ENCODE measurements at regions not wholly inside any gene's neighbourhood (a gene's known extent, or its start where the extent isn't known, plus 50 kb on each side); places are given as distances from the start of the nearest gene placed in this dataset.
A peak's percentile ranks its signal among the peaks of the same experiment; 100 is the strongest.

DNA sequence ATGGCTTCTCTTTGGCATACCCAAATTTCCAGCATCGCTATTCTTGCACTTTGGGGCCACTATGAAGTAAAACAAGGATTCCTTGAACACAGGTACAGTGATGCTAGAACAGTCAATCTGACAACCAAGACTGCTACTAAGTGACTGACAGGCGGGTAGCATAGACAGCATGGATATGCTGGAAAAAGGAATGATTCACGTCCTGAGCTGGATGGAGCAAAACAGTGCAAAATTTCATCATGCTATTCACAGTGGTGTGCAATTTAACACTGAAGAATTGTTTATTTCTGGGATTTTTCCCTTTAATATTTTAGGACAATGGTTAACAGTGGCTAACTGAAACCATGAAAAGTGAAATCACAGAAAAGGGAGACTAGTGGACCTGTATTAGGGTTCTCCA is 1511.2 kb upstream of the ZEB2 start:
- no peak for DNase-seq

DNA sequence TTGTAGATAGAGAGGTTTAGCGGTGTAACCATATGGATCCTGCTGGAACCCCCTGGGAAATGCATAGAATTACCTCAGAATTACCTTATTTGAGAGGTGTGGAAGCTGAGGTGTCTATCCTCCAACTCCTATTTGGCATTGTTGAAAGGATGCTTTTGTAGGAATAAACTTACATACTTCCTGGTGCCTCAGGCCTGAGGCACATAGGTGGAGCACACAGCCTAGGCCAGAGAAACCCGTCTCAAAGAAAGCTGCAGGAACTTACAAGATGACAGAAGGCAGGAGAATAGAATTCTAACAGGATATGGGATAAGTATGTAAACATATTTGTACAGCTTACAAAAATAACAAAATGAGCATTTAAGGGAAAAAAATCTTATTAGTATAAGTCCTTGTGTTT is 1507.2 kb upstream of the ZEB2 start:
- no peak for DNase-seq

DNA sequence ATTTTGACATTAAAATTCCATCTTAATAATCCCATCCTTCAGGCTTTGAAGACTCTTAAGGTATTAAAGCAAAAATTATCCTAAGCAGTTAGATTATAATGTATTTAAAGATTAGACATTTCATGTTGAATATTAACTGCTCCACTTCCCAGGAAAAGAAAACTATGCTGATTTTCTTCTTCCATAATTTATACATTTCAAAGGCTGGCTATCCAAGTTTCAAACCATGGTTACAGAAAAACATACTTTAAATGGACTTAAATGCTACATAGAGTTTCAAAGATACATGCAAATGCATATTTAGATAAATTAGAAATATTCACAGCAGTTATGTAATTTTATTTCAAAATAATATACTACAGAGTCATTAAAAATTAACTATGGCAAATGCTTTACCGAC is 1505.6 kb upstream of the ZEB2 start:
- DNase-seq, result no peak

DNA sequence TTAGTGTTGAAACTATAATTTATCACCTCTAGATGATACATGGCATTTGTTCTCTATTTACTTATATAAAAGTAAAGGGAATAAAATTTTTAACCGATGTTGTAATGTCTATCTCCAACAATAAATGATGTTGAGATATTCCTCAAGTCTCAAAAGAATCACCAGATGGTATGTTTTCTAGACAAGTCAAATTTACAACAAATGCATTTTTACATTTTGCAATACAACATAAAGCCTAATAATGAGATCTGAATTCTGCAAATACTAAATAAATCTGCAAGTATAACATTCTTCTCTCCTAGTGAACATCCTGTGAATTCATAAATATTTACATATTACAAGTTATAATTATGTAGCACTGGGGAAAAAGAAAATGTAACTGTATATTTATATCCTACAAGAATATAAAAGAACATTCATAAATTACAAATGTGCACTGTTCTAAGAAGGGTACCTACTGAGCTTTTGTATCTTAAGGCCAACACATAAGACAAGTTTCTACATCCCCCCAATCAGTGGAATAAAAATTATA is 1504.4 kb upstream of the ZEB2 start:
- no peak for DNase-seq

DNA sequence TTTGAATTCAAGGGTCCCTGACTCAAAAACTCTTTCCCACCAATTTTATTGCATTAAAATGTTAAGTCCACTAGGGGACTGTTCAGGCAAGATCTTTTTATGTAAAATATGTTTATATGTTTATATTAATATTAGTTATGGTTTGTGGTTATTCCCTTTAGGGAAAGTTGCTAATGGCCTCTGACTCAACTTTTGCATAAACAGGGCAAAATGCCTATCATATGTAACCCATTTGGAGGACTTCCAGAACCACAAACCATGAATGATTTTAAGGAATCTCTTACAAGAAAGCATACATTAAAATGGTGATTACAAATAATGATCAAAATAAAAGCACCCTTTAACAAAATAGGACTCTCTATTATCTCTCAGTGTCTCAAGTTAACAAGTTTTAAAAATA is 1484.5 kb upstream of the ZEB2 start:
- no peak for DNase-seq

DNA sequence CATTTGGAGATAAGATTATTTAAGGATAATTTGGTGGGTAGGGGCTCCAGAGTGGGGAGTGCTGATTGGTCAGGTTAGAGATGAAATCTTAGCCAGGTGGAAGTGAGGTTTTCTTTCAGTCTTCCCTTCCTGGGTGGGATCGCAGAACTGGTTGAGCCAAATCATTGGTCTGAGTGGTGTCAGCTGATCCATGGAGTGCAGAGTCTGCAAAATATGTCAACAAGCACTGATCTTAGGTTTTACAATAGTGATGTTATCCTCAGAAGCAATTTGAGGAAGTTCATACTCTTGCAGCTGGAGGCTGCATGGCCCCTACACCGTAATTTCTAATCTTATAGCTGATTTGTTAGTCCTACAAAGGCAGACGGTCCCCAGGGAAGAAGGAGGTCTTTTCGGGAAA is 1483.4 kb upstream of the ZEB2 start:
- no peak for DNase-seq

DNA sequence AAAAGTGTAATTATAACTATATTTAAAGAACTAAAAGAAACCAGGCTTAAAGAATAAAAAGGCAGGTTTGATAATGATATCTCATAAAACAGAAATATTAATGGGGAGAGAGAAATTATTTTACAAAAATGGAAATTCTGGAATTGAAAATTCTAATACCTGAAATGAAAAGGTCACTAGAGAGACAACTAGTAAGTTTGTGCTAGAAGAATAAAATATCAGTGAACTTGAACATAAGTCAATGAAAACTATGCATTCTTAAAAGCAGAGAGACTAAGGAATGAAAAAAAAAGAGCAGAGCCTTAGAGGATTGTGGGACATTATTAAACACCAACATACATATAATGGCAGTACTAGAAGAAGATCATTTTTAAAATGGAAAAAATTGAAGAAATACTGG is 1475.0 kb upstream of the ZEB2 start:
- no peak for DNase-seq

DNA sequence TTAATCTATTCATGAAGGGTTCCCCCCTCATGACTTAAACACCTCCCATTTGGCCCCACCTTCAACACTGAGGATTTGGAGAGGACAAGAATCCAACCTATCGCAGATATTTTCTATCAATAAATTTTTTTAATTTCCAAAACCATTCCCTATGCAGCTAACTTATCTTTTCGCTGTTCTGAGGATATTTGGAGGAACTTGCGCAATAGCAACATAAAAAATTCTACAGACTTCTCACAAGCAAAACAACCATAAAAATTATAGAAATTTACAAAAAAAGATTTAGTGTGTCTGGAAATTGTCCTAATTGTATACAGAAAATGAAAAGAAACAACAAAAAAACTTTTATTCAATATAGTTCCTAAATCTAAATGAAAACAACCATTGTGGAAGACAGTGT is 1472.7 kb upstream of the ZEB2 start:
- no peak for DNase-seq

DNA sequence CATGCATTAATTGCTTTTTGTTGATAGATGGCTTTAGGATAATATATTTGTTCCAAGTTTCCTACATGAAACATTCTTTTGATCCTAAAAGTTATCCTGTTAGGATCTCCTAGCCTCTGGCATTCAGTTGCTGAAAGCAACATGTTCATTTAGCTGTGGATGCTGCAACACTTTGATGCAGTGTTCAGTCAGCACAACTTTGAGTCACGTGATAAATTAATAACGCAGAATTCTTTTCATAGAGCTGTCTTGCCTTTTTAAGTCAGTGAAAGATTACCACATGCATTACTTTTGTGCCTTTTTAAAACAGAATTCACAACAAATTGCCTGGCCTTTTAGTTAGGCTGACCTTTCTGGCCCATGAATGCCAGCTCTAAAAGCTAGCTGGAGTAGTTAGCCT is 1467.9 kb upstream of the ZEB2 start:
- DNase-seq, result no peak

DNA sequence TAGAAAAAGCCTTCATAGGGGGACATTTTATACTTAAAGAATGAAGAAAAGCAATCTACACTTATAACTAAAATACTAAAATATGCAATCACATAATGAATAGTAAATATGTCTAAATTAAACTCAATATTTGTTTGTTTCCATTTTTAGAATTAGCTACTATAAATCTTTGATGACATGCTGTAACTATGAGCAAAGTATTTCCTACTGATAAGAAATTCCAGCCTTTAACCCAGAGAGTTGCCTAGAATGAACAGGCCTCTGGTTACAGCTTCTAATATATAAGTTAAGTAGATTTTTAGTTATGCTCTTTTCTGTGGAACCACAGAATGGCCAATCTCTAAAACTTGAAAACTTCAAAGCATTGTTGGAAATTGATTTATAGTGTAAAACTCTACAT is 1465.6 kb upstream of the ZEB2 start:
- no peak for DNase-seq

DNA sequence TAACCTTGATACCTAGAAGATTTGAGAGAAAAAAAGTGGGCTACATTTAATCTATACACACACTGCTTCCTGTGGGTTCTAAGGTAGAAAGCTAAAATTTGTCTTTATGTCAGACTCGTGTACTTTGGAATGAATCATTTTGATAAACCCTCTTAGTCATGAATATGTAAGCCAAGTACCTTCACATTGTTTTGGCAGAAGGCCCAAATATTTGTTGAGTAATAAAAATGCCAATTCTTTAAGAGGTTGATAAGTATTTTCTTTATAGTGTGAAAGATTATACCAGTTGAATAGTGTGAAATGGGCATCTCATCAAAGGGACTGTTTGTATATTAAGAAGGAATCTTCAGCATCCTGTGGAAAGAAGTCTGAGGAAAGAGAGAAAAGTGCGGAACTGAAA is 1464.7 kb upstream of the ZEB2 start:
- no peak for DNase-seq

DNA sequence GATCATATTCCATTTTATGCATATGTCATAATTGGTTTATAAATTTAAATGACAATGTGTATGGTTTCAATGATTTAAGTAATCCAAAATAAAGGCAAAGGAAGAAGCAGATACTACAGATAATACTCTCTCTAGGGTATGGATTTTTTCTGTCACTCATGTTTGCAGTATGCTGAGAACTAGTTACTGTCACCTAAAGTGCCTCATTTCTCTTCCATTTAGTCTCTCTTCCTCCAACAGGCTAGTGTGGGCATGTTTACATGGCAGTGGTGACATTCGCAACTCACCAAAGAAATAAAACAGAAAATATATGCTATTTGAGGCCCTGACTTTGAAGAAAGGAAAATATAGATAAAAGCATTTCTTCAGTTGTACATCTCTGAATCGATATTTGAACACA is 1460.4 kb upstream of the ZEB2 start:
- no peak for DNase-seq

DNA sequence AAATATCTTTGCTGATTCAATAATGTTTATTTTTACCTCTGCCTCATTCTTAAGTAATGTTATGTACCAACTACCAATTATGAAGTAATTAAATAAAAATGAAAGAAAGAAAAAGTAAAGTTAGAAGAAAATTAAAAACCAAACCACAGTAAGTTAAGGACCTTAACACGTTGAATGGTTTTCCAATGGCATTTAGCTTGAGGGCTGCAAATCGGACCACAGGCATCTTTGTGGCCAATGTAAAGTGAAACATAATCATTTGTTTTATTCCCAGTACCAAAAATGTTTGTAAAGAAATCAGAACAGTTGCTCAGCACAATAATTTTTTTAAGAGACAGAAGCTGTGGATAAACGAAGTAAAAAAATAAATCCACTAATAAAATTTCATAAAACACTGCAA is 1455.5 kb upstream of the ZEB2 start:
- DNase-seq, result no peak

DNA sequence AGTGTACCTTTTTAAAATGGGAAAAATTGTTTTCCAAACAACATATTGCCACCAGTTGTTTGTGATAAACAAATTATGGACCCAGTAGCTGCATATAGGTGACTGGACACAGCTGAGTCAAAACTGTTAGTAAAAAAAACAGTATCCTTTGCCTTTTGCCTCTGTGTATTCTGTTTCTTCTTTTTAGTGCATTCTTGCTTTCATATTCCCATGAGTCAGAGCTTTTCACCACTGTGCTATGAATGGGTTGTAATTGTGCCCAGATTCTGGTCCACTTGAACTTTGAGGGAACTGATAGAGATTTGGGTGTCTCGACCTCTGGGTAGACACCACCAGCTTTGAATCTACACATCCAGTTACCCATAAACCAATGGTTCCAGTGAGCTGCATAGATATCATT is 1441.9 kb upstream of the ZEB2 start:
- DNase-seq, result no peak

DNA sequence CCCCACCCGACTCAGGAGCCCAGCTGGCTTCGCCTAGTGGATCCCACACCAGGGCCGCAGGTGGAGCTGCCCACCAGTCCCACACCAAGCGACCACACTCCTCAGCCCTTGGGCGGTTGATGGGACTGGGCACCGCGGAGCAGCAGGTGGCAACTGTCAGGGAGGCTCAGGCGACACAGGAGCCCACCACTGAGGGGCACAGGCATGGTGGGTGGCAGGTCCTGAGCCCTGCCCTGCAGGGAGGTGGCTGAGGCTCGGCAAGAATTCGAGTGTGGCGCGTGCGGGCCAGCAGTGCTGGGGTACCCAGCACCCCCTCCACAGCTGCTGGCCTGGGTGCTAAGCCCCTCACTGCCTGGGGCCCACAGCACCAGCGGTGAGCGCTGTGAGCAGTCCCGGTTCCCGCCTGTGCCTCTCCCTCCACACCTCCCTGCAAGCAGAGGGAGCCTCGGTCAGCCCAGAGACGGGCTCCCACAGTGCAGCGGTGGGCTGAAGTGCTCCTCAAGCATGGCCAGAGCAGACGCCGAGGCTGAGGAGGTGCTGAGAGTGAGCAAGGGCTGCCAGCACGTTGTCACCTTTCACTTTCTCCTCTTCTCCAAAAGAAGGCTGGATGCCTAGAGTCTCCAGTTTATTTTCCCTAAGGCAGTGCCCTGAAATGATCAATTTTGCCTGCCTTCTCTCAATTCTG is 1440.7 kb upstream of the ZEB2 start:
- DNase-seq, result no peak

DNA sequence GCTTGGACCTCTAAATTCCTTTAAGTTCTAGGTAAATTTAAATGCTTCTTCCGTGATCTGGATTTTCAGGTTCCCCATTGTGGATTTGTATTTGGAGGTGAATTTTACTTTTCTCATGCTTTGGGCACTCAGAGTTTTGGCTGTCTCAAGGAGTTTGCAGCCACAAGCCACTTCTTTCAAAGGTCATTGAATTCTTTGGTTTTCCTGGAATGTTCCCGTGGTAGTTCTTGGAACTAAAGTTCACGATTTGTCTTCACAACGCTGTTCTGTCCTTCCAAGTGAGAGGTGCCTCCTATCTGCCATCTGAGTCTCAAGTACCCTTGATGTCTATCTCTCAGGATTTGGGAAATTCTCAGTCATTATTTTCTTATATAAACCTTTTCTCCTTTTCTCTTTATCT is 1438.7 kb upstream of the ZEB2 start:
- DNase-seq, result no peak

DNA sequence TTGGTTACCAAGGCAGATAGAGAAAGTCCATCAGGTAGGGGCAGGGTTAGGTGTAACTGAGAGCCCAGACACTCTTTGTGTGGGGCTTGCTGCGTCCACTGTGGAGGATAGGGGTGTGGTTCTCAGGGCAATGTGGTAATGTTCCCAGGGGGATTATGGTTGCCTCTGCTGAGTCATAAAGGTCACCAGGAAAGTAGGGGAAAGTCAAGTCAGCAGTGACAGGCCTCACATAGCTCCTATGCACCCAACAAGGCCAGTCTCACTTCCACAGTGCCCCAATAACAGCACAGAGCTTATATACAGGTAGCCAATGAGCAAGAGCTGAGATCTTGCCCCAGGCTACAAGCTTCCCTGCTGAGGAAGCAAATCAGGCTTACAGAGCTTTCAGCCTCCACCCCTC is 1438.0 kb upstream of the ZEB2 start:
- no peak for DNase-seq

DNA sequence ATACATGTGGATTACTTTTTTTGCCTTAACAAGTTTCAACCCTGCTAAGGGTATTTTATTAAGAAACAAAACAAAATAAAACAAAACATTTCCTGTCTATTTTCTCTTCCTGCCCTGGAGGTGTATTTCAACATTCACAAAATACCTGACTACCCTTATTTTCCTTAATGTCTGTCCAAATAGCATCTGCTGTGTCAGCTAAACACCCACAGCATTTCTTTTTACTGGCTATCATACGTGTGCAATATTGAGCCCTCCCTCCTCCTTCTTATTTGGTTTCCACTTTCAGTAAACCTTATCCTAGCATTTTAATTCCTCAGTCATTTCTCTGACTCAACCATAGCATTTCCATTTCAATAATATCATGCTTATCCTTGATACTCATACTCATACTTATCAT is 1420.0 kb upstream of the ZEB2 start:
- no peak for DNase-seq

DNA sequence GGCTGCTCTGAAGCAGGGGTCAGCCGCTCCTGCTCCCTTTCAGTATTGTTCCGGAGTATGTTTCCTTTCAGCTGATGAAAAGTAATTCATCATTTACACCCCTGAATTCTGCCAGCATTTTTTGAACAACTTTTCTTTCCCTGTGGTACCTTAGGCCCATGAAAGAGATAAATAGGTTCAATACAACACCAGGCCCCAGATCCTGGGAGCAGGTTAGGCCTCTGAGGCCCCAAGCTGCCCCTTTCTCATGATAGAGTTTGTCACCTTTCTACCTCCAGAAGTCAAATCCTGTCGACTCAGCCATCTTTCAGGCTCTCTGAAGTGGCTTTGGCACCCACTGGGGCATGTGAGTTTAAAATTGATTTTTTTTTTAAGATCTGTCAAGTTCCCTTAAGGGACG is 1415.1 kb upstream of the ZEB2 start:
- no peak for DNase-seq

DNA sequence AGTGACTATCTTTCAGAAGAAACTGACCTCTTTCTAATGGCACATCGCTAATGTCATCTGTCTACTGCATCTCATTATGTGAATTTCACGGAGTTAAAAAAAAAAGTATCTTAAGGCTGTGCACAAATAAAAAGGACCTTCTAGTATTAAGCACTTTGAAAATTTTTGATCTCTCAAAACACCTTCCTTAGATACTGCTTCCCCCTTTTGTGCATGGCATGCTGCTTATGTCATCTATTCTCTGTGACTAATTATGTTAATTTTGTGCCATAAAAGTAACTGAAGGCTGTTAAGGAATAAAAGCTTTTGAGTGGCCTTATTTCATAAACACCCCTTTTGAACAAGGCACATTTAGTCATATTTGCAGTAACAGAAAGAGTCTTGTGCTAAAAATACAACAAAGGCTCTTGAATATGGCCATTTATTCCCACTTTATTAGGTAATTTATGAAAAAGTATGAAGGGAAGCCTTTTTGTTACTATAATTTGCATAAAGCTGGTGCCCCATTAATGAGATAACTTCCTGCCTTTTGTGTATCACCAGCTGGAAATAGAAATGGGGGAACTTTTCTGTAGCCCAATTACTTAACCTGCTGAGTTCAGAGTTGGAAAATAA is 1412.0 kb upstream of the ZEB2 start:
- peak; percentile 41 for DNase-seq

DNA sequence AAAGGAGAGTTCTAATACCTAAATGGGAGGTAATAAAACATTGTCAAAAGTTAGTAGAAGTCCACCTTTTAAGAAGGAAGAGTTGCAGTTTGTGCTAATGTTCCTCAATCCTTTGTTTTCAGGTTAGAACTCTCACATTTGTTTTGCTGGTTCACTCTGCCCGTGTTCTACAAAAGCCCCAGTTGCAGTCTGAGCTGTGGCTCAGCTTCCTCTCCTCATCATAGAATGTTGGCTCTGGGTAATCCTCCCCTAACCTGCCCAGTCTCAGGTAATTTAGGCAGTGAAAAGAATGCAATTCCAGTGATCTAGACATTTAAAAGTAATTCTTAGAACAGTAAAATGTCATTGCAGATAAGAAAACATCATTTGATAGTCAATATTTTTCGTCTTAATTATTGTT is 1410.4 kb upstream of the ZEB2 start:
- no peak for DNase-seq

DNA sequence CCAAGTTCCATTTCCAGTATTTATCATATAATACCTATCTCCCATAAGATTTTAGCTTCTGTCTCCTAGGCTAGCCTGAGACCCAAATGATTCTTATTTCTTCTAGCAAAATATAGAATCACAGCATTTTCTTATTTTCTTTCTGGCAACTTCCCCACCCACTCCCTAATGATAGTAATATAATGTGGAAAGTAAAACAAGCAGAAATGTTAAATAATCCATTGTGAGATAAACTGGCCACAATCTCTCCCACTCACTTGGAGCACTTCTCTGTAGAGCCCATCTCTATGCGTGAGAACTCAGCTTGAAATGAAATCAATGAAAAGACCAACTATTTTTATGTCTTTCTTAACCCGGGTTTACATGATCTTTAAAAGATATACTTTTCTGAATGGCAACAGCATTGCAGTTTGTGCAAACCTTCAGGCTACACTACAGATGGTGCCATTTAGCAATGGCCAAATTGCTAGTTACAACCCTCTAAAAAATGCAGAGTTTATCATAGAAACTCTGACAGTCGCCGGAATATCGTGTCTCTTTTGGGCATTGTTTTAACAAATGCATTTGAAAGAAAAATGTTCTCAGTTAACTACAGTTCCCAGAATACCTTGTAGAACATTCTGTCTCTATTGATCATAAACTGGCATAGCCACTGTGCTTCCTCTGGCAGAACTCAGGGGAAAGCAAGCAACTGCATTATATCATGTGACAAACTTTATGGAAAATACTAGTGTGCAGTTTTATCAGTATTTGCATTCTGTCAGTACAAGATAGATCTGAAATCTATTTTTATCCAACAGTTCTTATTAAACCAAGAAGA is 1407.4 kb upstream of the ZEB2 start:
- DNase-seq, result no peak

DNA sequence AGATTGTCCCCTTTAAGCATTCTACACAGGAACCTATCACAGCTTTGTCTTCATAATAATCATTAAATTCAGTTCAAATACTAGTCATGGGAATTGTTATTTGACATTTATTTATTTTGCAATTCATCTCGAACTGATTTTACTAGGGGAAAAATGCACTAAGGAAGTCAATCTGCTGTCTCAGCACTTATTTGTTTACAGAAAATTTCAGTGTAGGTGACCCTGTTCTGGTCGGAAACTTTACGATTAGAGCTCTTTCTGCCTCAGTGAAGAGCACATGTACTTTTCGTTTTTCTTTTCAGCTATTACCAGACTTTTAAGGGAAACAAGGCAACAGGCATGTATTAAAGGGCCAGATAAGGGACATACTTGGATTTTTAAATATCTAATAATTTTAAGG is 1405.7 kb upstream of the ZEB2 start:
- no peak for DNase-seq

DNA sequence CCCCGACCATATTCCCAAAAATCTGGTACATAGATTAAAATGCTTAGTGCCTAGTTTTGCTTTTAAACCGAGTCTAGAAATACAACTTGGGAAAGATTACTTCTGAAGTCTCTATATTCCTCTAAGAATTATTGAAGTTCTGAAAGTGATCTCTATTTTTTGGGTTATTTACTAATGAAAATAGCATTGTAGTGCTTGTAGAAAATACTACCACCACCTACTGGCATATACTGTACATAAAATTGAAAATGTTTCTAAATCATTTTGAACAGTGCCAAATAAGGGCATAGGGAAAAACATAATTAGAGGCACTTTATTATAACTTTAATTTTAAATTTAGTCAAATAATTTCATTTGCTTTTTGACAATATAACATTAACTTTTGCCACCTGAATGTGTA is 1399.6 kb upstream of the ZEB2 start:
- DNase-seq, result no peak

Data from midbrain (tissue), 1 donor.